DMS79 (cell line): ENCODE measurements at regions not wholly inside any gene's neighbourhood (a gene's known extent, or its start where the extent isn't known, plus 50 kb on each side); places are given as distances from the start of the nearest gene placed in this dataset.
"Not testable (repeated sequence)": the region's sequence is repeated elsewhere in the genome, so short reads cannot be mapped to it uniquely, and the experiment has no call there.

Experiments
- DNase-seq: peaks from one replicate; lab custom pipeline; 2025; lab: John Stamatoyannopoulos, UW

- no peak for DNase-seq
These were observed 1012.6 kb downstream of the CDH11 start for GRCh38 chr16:64109241-64109640.

GRCh38 chr16:64102654-64103053 lies 1019.2 kb downstream of the CDH11 start:
- DNase-seq, result no peak

- DNase-seq, result no peak
These were observed 1023.4 kb downstream of the CDH11 start for GRCh38 chr16:64098451-64098850.

- DNase-seq, result no peak
These were observed 1025.2 kb downstream of the CDH11 start for GRCh38 chr16:64096689-64097088.

GRCh38 chr16:64094992-64095634 lies 1026.8 kb downstream of the CDH11 start:
- no peak for DNase-seq

GRCh38 chr16:64094181-64094965 lies 1027.5 kb downstream of the CDH11 start:
- DNase-seq, result no peak

GRCh38 chr16:64092271-64092670 lies 1029.6 kb downstream of the CDH11 start:
- no peak for DNase-seq

GRCh38 chr16:64090327-64090726 lies 1031.5 kb downstream of the CDH11 start:
- DNase-seq, result no peak

GRCh38 chr16:64089697-64090096 lies 1032.2 kb downstream of the CDH11 start:
- DNase-seq, result no peak

GRCh38 chr16:64088838-64089237 lies 1033.0 kb downstream of the CDH11 start:
- DNase-seq, result no peak

GRCh38 chr16:64085296-64085695 lies 1036.6 kb downstream of the CDH11 start:
- DNase-seq, result no peak

- DNase-seq, result no peak
These were observed 1037.2 kb downstream of the CDH11 start for GRCh38 chr16:64084706-64085105.

GRCh38 chr16:64083428-64084129 lies 1038.3 kb downstream of the CDH11 start:
- DNase-seq, result no peak

GRCh38 chr16:64077242-64077641 lies 1044.6 kb downstream of the CDH11 start:
- DNase-seq, result no peak

GRCh38 chr16:64074706-64075105 lies 1047.2 kb downstream of the CDH11 start:
- DNase-seq, result no peak

GRCh38 chr16:64072131-64072730 lies 1049.6 kb downstream of the CDH11 start:
- DNase-seq, result not testable (repeated sequence)

- DNase-seq, result no peak
These were observed 1056.3 kb downstream of the CDH11 start for GRCh38 chr16:64065523-64065922.

- no peak for DNase-seq
These were observed 1060.2 kb downstream of the CDH11 start for GRCh38 chr16:64061621-64062020.

- no peak for DNase-seq
These were observed 1061.2 kb downstream of the CDH11 start for GRCh38 chr16:64060631-64061030.

- no peak for DNase-seq
These were observed 1063.2 kb downstream of the CDH11 start for GRCh38 chr16:64058685-64059084.

- DNase-seq, result no peak
These were observed 1070.0 kb downstream of the CDH11 start for GRCh38 chr16:64051824-64052223.

- no peak for DNase-seq
These were observed 1074.0 kb downstream of the CDH11 start for GRCh38 chr16:64047878-64048277.

- no peak for DNase-seq
These were observed 1074.7 kb downstream of the CDH11 start for GRCh38 chr16:64047207-64047606.
